ENCODE measurements at regions not wholly inside any gene's neighbourhood (a gene's known extent, or its start where the extent isn't known, plus 50 kb on each side); places are given as distances from the start of the nearest gene placed in this dataset.

GRCh38 chr1:103469801-103470200 lies 55.7 kb upstream of the RNPC3 start:
- TF ChIP-seq CTCF (IDR thresholded peaks at IDR 0.05) (no peak), POLR2AphosphoS5 (IDR thresholded peaks at IDR 0.05) (no peak), POLR2A (IDR thresholded peaks at IDR 0.05) (no peak), EP300 (IDR thresholded peaks at IDR 0.05) (no peak)
- Histone ChIP-seq H3K9me3 (no peaks in the 10 kb centered on the region), H3K4me1 (no peaks in the 10 kb centered on the region), H3K4me3 (no peak overlapping the region), H3K27me3 (no peaks in the 10 kb centered on the region), H3K36me3 (no peaks in the 10 kb centered on the region), H3K27ac (no peak overlapping the region)
- no peak for DNase-seq
- 83 to 94% methylated on average over 2 of the region's 2 CpGs for WGBS, 2 donors
- intact Hi-C loops (cut with DNase I), result no loop called here

- no peak for TF ChIP-seq POLR2AphosphoS5 (IDR thresholded peaks at IDR 0.05)
- no peak for TF ChIP-seq POLR2A (IDR thresholded peaks at IDR 0.05)
- no peak for TF ChIP-seq EP300 (IDR thresholded peaks at IDR 0.05)
- no peak for TF ChIP-seq CTCF (IDR thresholded peaks at IDR 0.05)
- 70 to 83% methylated on average over 3 of the region's 3 CpGs for WGBS, 2 donors
- no peak overlapping the region for H3K4me3 ChIP-seq
- H3K9me3 ChIP-seq, result no peaks in the 10 kb centered on the region
- H3K36me3 ChIP-seq, result no peaks in the 10 kb centered on the region
- intact Hi-C loops (cut with DNase I), result no loop called here
- no peaks in the 10 kb centered on the region for H3K4me1 ChIP-seq
- no peak overlapping the region for H3K27ac ChIP-seq
- H3K27me3 ChIP-seq, result no peaks in the 10 kb centered on the region
- DNase-seq, result no peak
Measured at GRCh38 chr1:103467100-103467499, 58.4 kb upstream of the RNPC3 start.

GRCh38 chr1:103461161-103462105 lies 64.1 kb upstream of the RNPC3 start:
- 86 to 89% methylated on average over 1 of the region's 1 CpG for WGBS, 2 donors
- no peak overlapping the region for H3K4me3 ChIP-seq
- H3K27me3 ChIP-seq, result no peaks in the 10 kb centered on the region
- peak in 1 of 4 experiments; percentile 34 for TF ChIP-seq CTCF (IDR thresholded peaks at IDR 0.05)
- TF ChIP-seq EP300 (IDR thresholded peaks at IDR 0.05), result no peak
- no peak for TF ChIP-seq POLR2A (IDR thresholded peaks at IDR 0.05)
- TF ChIP-seq POLR2AphosphoS5 (IDR thresholded peaks at IDR 0.05), result no peak
- no peaks in the 10 kb centered on the region for H3K4me1 ChIP-seq
- H3K36me3 ChIP-seq, result no peaks in the 10 kb centered on the region
- intact Hi-C loops (cut with DNase I), result no loop called here
- no peak for DNase-seq
- H3K27ac ChIP-seq, result no peak overlapping the region
- no peaks in the 10 kb centered on the region for H3K9me3 ChIP-seq

- TF ChIP-seq POLR2A (IDR thresholded peaks at IDR 0.05), result no peak
- TF ChIP-seq POLR2AphosphoS5 (IDR thresholded peaks at IDR 0.05), result no peak
- TF ChIP-seq EP300 (IDR thresholded peaks at IDR 0.05), result no peak
- no peak for TF ChIP-seq CTCF (IDR thresholded peaks at IDR 0.05)
- H3K27ac ChIP-seq, result no peak overlapping the region
- WGBS, 2 donors, result 60 to 73% methylated on average over 4 of the region's 4 CpGs
- H3K9me3 ChIP-seq, result no peaks in the 10 kb centered on the region
- intact Hi-C loops (cut with DNase I), result no loop called here
- H3K4me1 ChIP-seq, result no peaks in the 10 kb centered on the region
- H3K27me3 ChIP-seq, result no peaks in the 10 kb centered on the region
- no peak overlapping the region for H3K4me3 ChIP-seq
- H3K36me3 ChIP-seq, result no peaks in the 10 kb centered on the region
- no peak for DNase-seq
Measured at GRCh38 chr1:103460511-103460910, 65.0 kb upstream of the RNPC3 start.

Measured in sigmoid colon (tissue), 6 donors.